ENCODE measurements at regions not wholly inside any gene's neighbourhood (a gene's known extent, or its start where the extent isn't known, plus 50 kb on each side); places are given as distances from the start of the nearest gene placed in this dataset.

- no peak overlapping the region for H2BK5ac ChIP-seq (ENCODE audit: low read length)
- no peak overlapping the region for H2BK120ac ChIP-seq (ENCODE audit: low read depth, low read length)
- no peak overlapping the region for H4K8ac ChIP-seq (ENCODE audit: low read depth, low read length)
- no CpG with 5 or more reads among the region's 2 CpGs for WGBS (ENCODE audit: extremely low coverage, insufficient coverage, low lambda C conversion rate)
- H3K4me1 ChIP-seq (ENCODE audit: control insufficient read depth, low read depth, low read length): no peaks in the 10 kb centered on the region
- H3K56ac ChIP-seq (ENCODE audit: low read length): no peak overlapping the region
- H3K27ac ChIP-seq (ENCODE audit: low read depth, low read length): no peak overlapping the region
- H2BK15ac ChIP-seq (replicated peaks; ENCODE audit: low read depth): no peak overlapping the region
- peak; percentile 36 for DNase-seq
- no peak overlapping the region for H4K5ac ChIP-seq (ENCODE audit: low read length)
- no peaks in the 10 kb centered on the region for H3K36me3 ChIP-seq (ENCODE audit: control insufficient read depth, insufficient read depth, low read length)
- no peak overlapping the region for H2AK5ac ChIP-seq (ENCODE audit: low read length)
- no peak overlapping the region for H3K4me3 ChIP-seq (ENCODE audit: low read length)
- no peaks in the 10 kb centered on the region for H3K79me2 ChIP-seq (ENCODE audit: control insufficient read depth, insufficient read depth, low read length)
- H3K4me2 ChIP-seq (ENCODE audit: low read length): no peak overlapping the region
- no peaks in the 10 kb centered on the region for H3K27me3 ChIP-seq (ENCODE audit: insufficient read depth, low read length, poor library complexity)
- no peak overlapping the region for H3K23ac ChIP-seq (ENCODE audit: low read length)
- H3K18ac ChIP-seq (ENCODE audit: low read length): no peak overlapping the region
- no peaks in the 10 kb centered on the region for H3K79me1 ChIP-seq (ENCODE audit: low read length)
- no peak overlapping the region for H3K9ac ChIP-seq (ENCODE audit: low read length)
- no peak overlapping the region for H3K4ac ChIP-seq (ENCODE audit: low read depth, low read length)
These were observed 382.3 kb upstream of the NXPH2 start for GRCh38 chr2:139162456-139162855.

- no peak for DNase-seq
- Histone ChIP-seq H3K4me3 (ENCODE audit: low read length) (no peak overlapping the region), H3K18ac (ENCODE audit: low read length) (no peak overlapping the region), H3K79me2 (ENCODE audit: control insufficient read depth, insufficient read depth, low read length) (no peaks in the 10 kb centered on the region), H3K79me1 (ENCODE audit: low read length) (no peaks in the 10 kb centered on the region), H3K23ac (ENCODE audit: low read length) (no peak overlapping the region), H3K4me1 (ENCODE audit: control insufficient read depth, low read depth, low read length) (no peaks in the 10 kb centered on the region), H4K8ac (ENCODE audit: low read depth, low read length) (no peak overlapping the region), H2AK5ac (ENCODE audit: low read length) (no peak overlapping the region), H3K4me2 (ENCODE audit: low read length) (no peak overlapping the region), H2BK15ac (replicated peaks; ENCODE audit: low read depth) (no peak overlapping the region), H2BK5ac (ENCODE audit: low read length) (no peak overlapping the region), H2BK120ac (ENCODE audit: low read depth, low read length) (no peak overlapping the region), H3K36me3 (ENCODE audit: control insufficient read depth, insufficient read depth, low read length) (no peaks in the 10 kb centered on the region), H3K27me3 (ENCODE audit: insufficient read depth, low read length, poor library complexity) (no peaks in the 10 kb centered on the region), H4K5ac (ENCODE audit: low read length) (no peak overlapping the region), H3K56ac (ENCODE audit: low read length) (no peak overlapping the region), H3K9ac (ENCODE audit: low read length) (no peak overlapping the region), H3K27ac (ENCODE audit: low read depth, low read length) (no peak overlapping the region), H3K4ac (ENCODE audit: low read depth, low read length) (no peak overlapping the region)
- WGBS (ENCODE audit: extremely low coverage, insufficient coverage, low lambda C conversion rate): no CpG with 5 or more reads among the region's 1 CpG
These were observed 380.6 kb upstream of the NXPH2 start for GRCh38 chr2:139160836-139161235.

GRCh38 chr2:139159177-139159576 lies 379.0 kb upstream of the NXPH2 start:
- H3K9ac ChIP-seq (ENCODE audit: low read length): no peak overlapping the region
- H2BK15ac ChIP-seq (replicated peaks; ENCODE audit: low read depth): no peak overlapping the region
- no peak overlapping the region for H2BK5ac ChIP-seq (ENCODE audit: low read length)
- no peak overlapping the region for H3K4me2 ChIP-seq (ENCODE audit: low read length)
- H4K5ac ChIP-seq (ENCODE audit: low read length): no peak overlapping the region
- H3K27ac ChIP-seq (ENCODE audit: low read depth, low read length): no peak overlapping the region
- no peaks in the 10 kb centered on the region for H3K79me2 ChIP-seq (ENCODE audit: control insufficient read depth, insufficient read depth, low read length)
- DNase-seq: no peak
- H3K23ac ChIP-seq (ENCODE audit: low read length): no peak overlapping the region
- H2BK120ac ChIP-seq (ENCODE audit: low read depth, low read length): no peak overlapping the region
- H3K36me3 ChIP-seq (ENCODE audit: control insufficient read depth, insufficient read depth, low read length): no peaks in the 10 kb centered on the region
- H2AK5ac ChIP-seq (ENCODE audit: low read length): no peak overlapping the region
- H4K8ac ChIP-seq (ENCODE audit: low read depth, low read length): no peak overlapping the region
- H3K4me1 ChIP-seq (ENCODE audit: control insufficient read depth, low read depth, low read length): no peaks in the 10 kb centered on the region
- WGBS (ENCODE audit: extremely low coverage, insufficient coverage, low lambda C conversion rate): no CpG with 5 or more reads among the region's 3 CpGs
- H3K4me3 ChIP-seq (ENCODE audit: low read length): no peak overlapping the region
- no peaks in the 10 kb centered on the region for H3K27me3 ChIP-seq (ENCODE audit: insufficient read depth, low read length, poor library complexity)
- H3K18ac ChIP-seq (ENCODE audit: low read length): no peak overlapping the region
- no peaks in the 10 kb centered on the region for H3K79me1 ChIP-seq (ENCODE audit: low read length)
- no peak overlapping the region for H3K4ac ChIP-seq (ENCODE audit: low read depth, low read length)
- no peak overlapping the region for H3K56ac ChIP-seq (ENCODE audit: low read length)

- no peak overlapping the region for H3K23ac ChIP-seq (ENCODE audit: low read length)
- no peaks in the 10 kb centered on the region for H3K79me2 ChIP-seq (ENCODE audit: control insufficient read depth, insufficient read depth, low read length)
- no peak overlapping the region for H3K4me3 ChIP-seq (ENCODE audit: low read length)
- H3K79me1 ChIP-seq (ENCODE audit: low read length): no peaks in the 10 kb centered on the region
- no peak overlapping the region for H2AK5ac ChIP-seq (ENCODE audit: low read length)
- H3K18ac ChIP-seq (ENCODE audit: low read length): no peak overlapping the region
- no peaks in the 10 kb centered on the region for H3K27me3 ChIP-seq (ENCODE audit: insufficient read depth, low read length, poor library complexity)
- no peak overlapping the region for H3K27ac ChIP-seq (ENCODE audit: low read depth, low read length)
- H3K4me2 ChIP-seq (ENCODE audit: low read length): no peak overlapping the region
- no peak overlapping the region for H2BK120ac ChIP-seq (ENCODE audit: low read depth, low read length)
- no peak overlapping the region for H2BK5ac ChIP-seq (ENCODE audit: low read length)
- no peak overlapping the region for H3K4ac ChIP-seq (ENCODE audit: low read depth, low read length)
- H3K56ac ChIP-seq (ENCODE audit: low read length): no peak overlapping the region
- no peak overlapping the region for H4K8ac ChIP-seq (ENCODE audit: low read depth, low read length)
- DNase-seq: peak; percentile 74
- H3K9ac ChIP-seq (ENCODE audit: low read length): no peak overlapping the region
- H3K36me3 ChIP-seq (ENCODE audit: control insufficient read depth, insufficient read depth, low read length): no peaks in the 10 kb centered on the region
- H4K5ac ChIP-seq (ENCODE audit: low read length): no peak overlapping the region
- no peaks in the 10 kb centered on the region for H3K4me1 ChIP-seq (ENCODE audit: control insufficient read depth, low read depth, low read length)
- no peak overlapping the region for H2BK15ac ChIP-seq (replicated peaks; ENCODE audit: low read depth)
These were observed 376.5 kb upstream of the NXPH2 start for GRCh38 chr2:139156730-139157129.

- Histone ChIP-seq H3K36me3 (ENCODE audit: control insufficient read depth, insufficient read depth, low read length) (no peaks in the 10 kb centered on the region), H4K8ac (ENCODE audit: low read depth, low read length) (no peak overlapping the region), H3K4ac (ENCODE audit: low read depth, low read length) (no peak overlapping the region), H3K4me1 (ENCODE audit: control insufficient read depth, low read depth, low read length) (no peaks in the 10 kb centered on the region), H3K79me1 (ENCODE audit: low read length) (no peaks in the 10 kb centered on the region), H2BK120ac (ENCODE audit: low read depth, low read length) (no peak overlapping the region), H3K79me2 (ENCODE audit: control insufficient read depth, insufficient read depth, low read length) (no peaks in the 10 kb centered on the region), H3K18ac (ENCODE audit: low read length) (no peak overlapping the region), H3K9ac (ENCODE audit: low read length) (no peak overlapping the region), H4K5ac (ENCODE audit: low read length) (no peak overlapping the region), H2BK15ac (replicated peaks; ENCODE audit: low read depth) (no peak overlapping the region), H3K4me3 (ENCODE audit: low read length) (no peak overlapping the region), H3K23ac (ENCODE audit: low read length) (no peak overlapping the region), H3K27me3 (ENCODE audit: insufficient read depth, low read length, poor library complexity) (no peaks in the 10 kb centered on the region), H2AK5ac (ENCODE audit: low read length) (no peak overlapping the region), H2BK5ac (ENCODE audit: low read length) (no peak overlapping the region), H3K4me2 (ENCODE audit: low read length) (no peak overlapping the region), H3K56ac (ENCODE audit: low read length) (no peak overlapping the region), H3K27ac (ENCODE audit: low read depth, low read length) (no peak overlapping the region)
- no CpG with 5 or more reads among the region's 3 CpGs for WGBS (ENCODE audit: extremely low coverage, insufficient coverage, low lambda C conversion rate)
- peak; percentile 82 for DNase-seq
These were observed 375.8 kb upstream of the NXPH2 start for GRCh38 chr2:139155991-139156390.

DNA sequence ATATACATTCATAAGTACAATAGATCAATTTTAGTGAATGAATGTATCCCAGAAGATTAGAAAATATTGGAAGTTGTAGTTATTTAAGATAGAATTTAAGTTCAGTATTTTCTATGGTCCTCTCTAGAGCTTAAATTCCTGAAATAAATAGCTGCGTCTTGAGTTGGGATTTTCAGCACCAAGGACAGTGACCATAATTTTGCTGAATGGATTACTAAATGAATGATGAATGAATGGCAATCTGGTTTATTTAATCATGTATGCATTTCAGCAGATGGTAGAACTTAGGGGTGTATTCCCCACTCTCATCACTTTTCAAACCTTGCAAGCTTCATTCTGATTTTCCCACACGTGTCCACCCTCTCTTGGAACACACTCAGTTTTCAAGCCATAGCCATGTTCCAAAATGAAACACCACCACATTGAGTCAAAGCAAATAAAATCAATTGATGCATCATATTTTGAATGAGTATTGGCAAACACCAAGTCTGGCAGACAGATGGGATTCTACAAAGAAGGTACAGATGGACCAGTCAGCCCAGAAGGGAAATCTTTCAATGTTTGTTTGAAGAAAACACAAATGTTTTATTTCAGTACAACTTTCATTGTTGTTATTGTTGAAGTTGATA lies 362.2 kb upstream of the NXPH2 start:
- no peak overlapping the region for H3K4me2 ChIP-seq (ENCODE audit: low read length)
- WGBS (ENCODE audit: extremely low coverage, insufficient coverage, low lambda C conversion rate): no CpG with 5 or more reads among the region's 2 CpGs
- H3K36me3 ChIP-seq (ENCODE audit: control insufficient read depth, insufficient read depth, low read length): no peaks in the 10 kb centered on the region
- peak; percentile 32 for DNase-seq
- no peaks in the 10 kb centered on the region for H3K79me1 ChIP-seq (ENCODE audit: low read length)
- H3K18ac ChIP-seq (ENCODE audit: low read length): no peak overlapping the region
- no peaks in the 10 kb centered on the region for H3K79me2 ChIP-seq (ENCODE audit: control insufficient read depth, insufficient read depth, low read length)
- H3K4ac ChIP-seq (ENCODE audit: low read depth, low read length): no peak overlapping the region
- no peak overlapping the region for H3K27ac ChIP-seq (ENCODE audit: low read depth, low read length)
- H3K9ac ChIP-seq (ENCODE audit: low read length): no peak overlapping the region
- no peak overlapping the region for H2AK5ac ChIP-seq (ENCODE audit: low read length)
- no peak overlapping the region for H3K23ac ChIP-seq (ENCODE audit: low read length)
- no peaks in the 10 kb centered on the region for H3K27me3 ChIP-seq (ENCODE audit: insufficient read depth, low read length, poor library complexity)
- no peak overlapping the region for H4K5ac ChIP-seq (ENCODE audit: low read length)
- H4K8ac ChIP-seq (ENCODE audit: low read depth, low read length): no peak overlapping the region
- H3K4me1 ChIP-seq (ENCODE audit: control insufficient read depth, low read depth, low read length): no peaks in the 10 kb centered on the region
- H3K4me3 ChIP-seq (ENCODE audit: low read length): no peak overlapping the region
- no peak overlapping the region for H2BK120ac ChIP-seq (ENCODE audit: low read depth, low read length)
- no peak overlapping the region for H3K56ac ChIP-seq (ENCODE audit: low read length)
- no peak overlapping the region for H2BK15ac ChIP-seq (replicated peaks; ENCODE audit: low read depth)
- no peak overlapping the region for H2BK5ac ChIP-seq (ENCODE audit: low read length)
